Stimulated activated naive CD8-positive, alpha-beta T cell treated with anti-CD3 and anti-CD28 coated beads, Interleukin-15, Interleukin-2, amounts not matched to agents 100 U/mL and 50 U/mL, for 24 hours (primary cell): ENCODE measurements at regions not wholly inside any gene's neighbourhood (a gene's known extent, or its start where the extent isn't known, plus 50 kb on each side); places are given as distances from the start of the nearest gene placed in this dataset.
"Not testable (repeated sequence)": the region's sequence is repeated elsewhere in the genome, so short reads cannot be mapped to it uniquely, and the experiment has no call there.

Experiments used
- ATAC-seq: fragments of 150-1000 bp; cut with Tn5 transposase; one replicate; pipeline ENCODE4 v1.10.0; 2021
- DNase-seq: peaks from one replicate; pipeline ENCODE4 v3.0.0; 2021

DNA sequence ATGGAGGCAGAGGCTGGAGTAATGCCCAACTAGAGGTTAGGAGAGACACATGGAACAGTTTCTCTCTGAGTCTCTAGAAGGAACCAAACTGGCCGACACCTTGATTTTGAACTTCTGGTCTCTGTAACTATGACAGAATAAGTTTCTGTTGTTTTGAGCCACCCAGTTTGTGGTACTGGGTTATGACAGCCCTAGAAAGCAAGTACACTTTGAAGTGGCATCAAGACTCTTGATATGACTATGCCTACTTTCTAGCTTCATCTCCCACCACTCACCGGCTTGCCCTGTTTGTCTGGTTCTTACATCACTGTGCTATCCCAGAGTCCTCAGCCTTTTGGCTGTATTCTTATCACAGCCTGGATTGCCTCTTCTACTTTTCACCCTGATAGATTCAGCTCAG is 230.3 kb upstream of the USP24 start:
- ATAC-seq (peak; percentile 87), DNase-seq (peak; percentile 6)

DNA sequence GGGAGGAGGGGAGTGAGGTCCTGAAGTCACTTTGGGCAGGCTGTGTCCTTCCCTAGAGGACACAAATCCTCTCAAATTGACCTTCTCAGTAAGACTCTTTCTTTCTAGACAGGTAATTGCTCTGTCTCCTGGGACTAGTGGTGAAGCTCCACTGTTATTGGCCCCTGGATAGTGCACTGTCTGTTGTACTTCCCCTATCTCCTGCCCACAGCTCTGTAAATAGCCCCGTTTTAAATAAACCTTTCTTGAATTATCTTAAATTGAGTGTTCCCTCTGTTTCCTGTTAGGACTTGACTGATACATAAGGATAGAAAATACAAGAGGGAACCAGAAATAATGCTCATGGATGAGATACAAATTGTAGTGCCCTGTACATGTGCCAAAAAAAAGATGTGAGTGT is 229.5 kb upstream of the USP24 start:
- ATAC-seq: no peak
- DNase-seq: no peak

DNA sequence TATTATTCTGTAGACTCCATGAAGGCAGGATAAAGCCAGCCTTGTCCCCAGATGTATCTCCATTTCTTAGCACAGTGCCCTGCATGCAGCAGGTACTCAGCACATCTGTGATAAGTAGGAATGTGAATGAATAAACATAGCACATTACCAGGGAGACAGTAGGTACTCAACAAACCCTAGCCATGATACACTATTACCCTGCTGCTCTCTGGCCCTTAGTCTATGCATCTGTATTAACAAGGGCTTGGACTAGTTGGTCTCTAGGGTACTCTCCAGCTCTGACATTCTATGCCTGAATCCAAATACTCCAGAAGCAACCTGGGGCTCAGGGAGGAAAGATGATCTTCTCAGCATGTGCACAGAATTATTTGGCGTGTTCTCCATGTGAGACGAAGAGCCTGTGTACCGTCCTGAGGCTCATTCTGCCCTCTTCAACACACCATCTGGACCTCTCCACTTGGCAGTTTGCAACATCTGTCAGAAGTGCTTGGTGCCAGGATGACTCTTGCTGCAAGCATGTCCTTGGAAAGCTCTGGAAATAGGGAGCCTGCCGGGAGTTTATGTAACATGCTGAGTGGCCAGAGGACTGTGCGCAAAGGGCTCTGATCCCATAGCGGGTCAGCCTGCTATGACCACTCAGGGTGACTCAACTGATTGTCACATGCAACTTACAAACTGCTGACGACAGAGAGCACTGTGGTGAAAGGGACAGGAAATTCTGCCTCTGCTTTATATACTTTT is 228.2 kb upstream of the USP24 start:
- DNase-seq: no peak
- no peak for ATAC-seq

DNA sequence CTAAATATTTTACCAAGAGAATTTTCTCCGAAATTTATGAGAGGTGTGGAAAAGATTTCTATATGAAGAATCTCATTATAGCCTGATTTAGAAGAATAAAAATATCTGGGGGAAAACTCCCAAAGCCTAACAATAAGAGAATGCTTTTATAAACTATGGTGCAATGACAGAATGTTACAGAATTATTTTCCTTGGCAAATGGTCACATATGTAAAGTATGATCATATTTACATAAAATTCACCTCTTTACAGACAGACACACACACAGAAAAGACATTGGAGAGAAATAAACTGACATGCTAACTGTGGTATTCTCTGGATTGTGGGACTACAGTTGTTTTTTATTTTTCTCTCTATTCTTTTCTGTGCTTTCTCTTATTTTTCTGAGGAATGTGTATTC is 226.3 kb upstream of the USP24 start:
- DNase-seq: no peak

DNA sequence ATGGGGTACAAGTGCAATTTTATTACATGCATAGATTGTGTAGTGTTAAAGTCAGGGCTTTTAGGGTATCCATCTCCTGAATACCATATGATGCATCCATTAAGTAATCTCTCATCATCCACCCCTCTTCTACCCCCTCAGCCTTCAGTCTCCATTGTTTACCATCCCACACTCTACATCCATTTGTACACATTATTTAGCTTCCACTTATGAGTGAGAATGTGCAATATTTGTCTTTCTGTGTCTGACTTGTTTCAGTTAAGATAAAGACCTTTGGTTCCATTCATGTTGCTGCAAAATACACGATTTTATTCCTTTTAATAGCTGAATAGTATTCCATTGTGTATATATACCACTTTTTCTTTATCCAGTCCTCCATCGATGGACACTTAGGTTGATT is 222.5 kb upstream of the USP24 start:
- DNase-seq (no peak), ATAC-seq (no peak)

More for the DNA sequence above, 226.3 kb upstream of the USP24 start:
- ATAC-seq: no peak

DNA sequence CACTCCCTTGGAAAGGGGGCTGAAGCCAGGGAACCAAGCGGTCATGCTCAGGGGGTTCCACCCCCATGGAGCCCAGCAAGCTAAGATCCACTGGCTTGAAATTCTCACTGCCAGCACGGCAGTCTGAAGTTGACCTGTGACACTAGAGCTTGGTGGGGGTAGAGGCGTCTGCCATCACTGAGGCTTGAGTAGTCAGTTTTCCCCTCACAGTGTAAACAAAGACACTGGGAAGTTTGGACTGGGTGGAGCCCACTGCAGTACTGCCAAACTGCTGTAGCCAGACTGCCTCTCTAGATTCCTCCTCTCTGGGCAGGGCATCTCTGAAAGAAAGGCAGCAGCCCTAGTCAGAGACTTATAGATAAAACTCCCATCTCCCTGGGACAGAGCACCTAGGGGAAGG is 215.6 kb upstream of the USP24 start:
- not testable (repeated sequence) for DNase-seq, ATAC-seq

DNA sequence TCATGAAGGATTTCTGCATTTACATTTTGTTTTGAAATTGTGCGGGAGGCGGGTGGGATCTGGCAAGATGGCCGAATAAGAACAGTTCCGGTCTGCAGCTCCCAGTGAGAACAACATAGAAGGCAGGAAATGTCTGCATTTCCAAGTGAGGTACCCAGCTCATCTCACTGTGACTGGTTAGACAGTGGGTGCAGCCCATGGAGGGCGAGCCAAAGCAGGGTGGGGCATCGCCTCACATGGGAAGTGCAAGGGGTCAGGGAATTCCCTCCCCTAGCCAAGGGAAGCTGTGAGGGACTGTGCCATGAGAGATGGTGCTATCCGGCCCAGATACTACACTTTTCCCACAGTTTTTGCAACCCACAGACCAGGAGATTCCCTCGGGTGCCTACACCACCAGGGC is 215.0 kb upstream of the USP24 start:
- DNase-seq, ATAC-seq: not testable (repeated sequence)

DNA sequence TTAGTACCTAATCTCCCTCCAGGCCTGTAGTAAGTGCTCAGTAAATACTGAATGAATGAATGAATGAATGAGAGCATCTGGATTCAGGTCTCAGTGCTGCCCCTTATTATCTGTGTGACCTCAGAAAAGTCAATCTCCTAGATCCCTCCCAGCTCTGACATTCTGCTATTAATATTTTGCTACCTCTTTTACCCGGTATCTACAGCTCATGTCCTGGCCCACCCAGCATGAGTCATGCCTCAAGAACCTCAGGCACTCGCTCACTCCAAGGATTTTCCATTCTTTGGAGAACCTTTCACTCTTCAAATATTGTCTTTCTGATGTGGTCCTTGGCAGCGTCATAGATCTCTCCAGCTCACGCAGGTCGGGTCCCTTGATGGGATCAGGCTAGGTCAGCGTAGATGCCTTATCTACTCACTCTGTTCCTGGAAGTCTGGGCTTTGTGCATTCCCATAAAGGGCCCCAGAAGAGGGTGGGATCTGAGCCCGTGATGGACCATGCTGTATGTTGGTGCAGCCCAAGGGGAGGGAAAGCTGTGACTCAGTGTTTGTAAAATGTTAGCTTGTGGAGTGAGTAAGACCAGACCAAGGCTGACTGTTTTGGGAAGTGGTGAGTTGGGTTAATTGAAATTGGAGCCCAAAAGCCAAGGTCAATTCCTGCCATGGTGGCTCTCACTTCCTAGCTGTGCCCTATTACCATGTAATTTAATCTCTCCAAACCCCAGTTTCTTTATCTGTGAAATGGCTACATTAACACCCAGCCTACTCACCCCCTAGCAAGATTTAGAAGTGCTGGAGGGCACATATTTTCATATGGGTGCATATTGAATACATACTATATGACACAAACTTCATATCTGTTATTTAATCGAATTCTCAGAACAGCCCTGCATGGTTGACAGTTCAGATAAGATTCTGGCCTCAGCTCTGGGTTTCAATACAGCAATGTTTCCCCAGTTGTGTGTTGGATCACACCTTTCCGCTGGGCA is 214.1 kb upstream of the USP24 start:
- no peak for ATAC-seq
- no peak for DNase-seq

DNA sequence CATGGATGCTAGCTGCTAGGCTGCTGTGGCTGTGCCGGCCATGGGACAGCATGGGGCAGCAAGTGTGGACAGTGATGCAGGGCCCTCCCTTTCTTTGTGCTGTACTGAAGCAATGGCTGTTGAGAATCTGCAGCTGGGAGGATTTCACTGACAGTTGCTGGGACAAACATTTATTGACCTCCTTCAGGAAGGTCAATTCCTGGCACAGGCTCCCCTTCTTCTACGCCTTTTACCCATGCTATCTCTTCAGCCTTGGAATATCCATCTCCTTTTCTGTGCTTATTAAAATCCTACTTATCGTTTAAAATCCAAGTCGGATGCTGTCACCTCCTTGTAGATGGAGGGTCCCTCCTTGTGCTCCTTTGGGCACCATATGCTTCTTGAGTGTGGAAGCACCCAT is 213.1 kb upstream of the USP24 start:
- no peak for ATAC-seq
- DNase-seq: no peak

DNA sequence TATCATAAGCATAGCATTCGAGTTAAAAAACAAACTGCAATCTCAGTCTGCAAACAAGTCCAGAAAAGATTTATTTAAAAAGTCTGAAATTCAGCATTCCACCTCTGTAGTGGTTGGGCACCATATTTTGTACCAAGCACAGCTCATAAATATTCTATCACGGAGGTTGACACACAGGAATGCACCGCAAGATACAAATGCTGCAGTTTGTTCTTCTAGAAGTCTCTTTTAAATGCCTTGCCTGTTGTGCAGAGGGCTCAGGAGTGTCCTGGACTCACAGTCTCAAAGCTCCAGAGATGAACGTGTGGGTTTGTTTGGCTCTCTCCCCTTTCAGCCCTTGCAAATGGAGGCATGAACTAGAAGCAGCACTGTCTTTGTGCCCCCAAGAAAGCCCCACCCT is 212.4 kb upstream of the USP24 start:
- ATAC-seq (no peak), DNase-seq (no peak)

DNA sequence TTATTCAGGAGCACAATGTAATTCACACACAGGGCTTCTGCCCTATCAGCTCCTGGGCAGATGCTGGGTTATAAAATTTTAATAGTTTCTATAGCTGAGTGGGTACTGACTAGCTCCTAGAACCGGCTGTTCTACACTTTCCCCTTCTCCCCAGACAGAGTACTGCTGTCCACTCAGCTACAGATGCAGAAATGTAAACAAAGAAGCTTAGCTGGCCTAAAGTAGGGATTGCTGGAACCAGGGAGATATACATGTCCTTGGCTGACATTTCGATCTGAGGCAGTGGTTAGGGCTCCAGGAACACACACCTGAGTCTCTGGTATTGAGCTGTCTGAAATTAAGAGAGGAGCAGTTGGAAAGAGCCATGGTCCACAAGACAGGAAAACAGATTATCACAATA is 211.5 kb upstream of the USP24 start:
- ATAC-seq: no peak
- no peak for DNase-seq

DNA sequence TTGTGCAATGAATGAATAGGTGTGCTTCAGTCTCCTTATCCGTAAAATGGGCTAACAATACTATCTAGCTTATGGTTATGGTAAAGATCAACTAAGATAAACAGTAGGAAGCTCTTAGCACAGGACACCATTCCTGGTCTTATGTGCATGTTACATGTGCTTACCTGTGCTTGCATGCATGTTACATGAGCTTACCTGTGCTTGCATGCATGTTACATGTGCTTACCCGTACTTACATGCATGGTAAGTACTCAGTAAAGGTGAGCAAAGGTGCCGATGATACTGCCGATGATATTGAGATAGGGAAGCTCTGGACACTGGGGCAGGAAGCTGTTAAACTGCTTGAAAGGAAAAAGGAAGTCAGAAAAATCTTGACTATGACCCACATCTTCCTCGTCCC is 211.0 kb upstream of the USP24 start:
- no peak for ATAC-seq
- DNase-seq: no peak

DNA sequence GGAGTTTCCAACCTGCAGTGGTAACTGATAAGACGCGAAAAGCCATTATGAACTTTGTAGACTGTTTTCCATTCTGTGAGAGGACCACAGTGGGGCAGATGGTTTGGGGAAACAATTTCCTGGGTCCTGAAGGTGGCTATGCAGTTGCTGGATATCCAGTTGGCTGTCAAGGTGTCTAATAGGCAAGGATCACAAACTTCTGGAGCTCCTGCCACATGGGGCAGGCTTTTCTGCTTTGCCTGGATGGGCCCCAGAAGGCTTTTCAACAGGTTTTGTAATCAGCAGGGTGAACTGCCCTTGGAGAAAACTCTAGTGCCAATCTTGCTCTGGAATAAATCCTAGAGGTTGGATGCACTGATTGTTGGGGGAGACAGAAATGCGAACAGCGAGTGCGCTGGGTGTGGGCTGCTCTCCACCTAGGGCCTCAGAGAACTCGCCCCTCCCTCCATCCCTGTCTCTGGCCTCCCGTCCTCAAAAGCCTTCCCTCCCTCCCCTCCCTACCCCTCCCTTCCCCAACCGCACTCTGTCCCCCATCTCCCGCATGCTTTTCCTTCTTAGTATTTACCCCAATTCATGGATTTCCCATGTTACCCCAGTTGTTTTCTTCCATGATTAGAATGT is 210.3 kb upstream of the USP24 start:
- ATAC-seq (no peak), DNase-seq (no peak)

DNA sequence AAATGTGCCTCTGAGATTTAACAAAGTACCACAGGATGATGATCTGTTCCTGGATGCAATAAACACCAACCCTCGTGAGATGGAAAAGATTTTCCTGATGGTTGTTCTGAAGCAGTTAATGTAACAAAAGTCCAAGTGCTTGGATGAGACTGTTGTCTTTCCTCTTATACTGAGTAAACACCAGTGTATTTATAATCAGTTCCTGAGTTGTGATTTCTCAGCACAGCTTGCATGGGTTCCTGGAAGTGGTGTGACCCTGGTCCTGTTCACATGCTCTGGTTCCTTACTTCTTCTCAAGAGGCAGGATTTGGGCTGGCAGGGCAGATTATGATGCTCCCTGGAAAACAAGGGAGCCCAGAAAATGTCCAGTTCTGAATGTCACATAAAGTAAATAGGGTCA is 208.2 kb upstream of the USP24 start:
- DNase-seq: no peak
- no peak for ATAC-seq

DNA sequence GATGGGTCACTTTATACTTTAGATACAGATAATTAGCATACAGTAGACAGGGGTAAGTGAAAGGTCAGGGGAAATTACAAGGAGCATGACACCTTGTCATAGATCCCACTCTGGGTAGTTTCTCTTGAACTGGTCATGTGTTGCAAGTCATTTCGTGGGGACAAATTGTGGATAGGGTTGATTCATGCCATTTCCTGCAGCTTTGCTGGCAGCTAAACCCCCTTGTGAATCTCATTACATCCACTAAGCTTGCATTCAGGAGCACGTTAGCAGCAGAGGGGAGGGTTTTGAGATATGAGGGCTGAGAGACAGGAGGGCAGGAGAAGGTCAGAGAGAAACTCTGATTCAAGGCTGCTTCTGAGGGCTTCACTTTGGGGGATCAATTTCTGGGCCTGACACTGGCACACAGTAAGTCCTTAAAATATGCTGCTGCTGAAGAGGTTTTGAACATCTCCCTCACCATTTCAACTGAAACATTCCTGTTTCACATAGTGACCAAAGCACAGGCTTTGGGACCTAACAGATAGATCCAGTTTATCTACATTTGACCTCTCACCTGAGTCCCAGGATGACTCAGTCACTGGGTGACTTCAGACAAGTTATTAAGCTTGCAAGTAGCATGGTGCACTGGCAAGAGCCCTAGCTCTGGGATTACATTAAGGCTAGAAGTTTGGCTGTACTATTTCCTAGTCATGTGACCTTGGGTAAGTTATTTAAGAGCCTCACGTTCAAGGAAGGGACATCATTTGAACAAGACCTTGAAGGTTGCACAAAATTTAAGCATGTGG is 206.0 kb upstream of the USP24 start:
- peak; percentile 52 for ATAC-seq
- no peak for DNase-seq

DNA sequence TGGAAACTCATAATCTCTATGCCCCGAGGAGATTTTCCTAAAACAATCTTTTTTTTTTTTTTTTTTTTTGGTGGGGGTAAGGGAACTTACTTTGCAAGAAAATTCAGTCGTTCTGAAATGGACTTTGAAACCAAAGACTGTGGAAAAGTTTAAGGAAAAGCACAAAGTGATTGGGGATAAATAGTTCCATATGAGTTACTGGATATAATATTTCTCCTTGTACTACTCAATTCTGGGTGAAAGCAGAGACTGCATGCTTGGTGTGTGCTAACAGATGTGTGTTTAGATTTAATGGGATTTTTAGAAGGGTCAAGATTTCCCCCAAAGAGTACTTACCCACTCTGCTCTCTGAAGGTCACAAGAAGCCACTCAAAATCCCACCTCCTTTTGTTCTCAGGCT is 204.9 kb upstream of the USP24 start:
- DNase-seq (no peak), ATAC-seq (no peak)

DNA sequence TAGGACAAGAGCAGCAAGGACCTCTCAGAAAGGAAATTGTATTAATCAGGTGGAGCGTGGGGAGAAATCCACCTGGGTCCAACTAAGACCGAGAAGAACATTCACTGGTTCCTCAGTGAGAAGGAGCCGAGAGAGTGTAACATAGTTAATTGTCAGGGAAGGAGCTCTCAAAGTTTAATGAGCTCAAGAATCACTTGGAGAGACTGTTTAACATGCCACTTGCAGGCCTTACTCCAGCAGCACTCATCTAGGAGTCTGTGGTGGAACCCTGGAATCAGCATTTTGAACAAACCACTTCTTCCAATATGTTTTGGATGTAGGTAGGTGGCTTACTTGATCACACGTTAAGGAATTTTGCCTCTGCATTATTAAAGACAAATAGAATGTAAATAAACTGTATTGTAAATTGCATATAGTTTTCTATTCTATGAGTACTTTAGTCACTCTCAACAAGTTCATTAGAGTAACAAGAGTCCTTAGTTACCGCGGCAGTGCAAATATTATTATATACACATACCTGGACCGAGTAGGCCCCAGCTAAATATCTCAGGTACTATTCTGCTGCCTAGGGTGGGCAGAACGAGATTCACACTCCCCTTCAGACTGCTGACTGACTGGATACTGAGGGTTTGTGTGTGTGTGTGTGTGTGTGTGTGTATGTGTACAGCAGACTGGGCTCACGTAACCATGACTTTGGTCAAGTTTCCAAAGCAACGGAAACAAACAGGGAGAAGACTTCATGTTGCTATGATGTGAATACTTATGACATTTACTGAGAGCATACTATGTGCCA is 203.2 kb upstream of the USP24 start:
- DNase-seq (no peak), ATAC-seq (no peak)

DNA sequence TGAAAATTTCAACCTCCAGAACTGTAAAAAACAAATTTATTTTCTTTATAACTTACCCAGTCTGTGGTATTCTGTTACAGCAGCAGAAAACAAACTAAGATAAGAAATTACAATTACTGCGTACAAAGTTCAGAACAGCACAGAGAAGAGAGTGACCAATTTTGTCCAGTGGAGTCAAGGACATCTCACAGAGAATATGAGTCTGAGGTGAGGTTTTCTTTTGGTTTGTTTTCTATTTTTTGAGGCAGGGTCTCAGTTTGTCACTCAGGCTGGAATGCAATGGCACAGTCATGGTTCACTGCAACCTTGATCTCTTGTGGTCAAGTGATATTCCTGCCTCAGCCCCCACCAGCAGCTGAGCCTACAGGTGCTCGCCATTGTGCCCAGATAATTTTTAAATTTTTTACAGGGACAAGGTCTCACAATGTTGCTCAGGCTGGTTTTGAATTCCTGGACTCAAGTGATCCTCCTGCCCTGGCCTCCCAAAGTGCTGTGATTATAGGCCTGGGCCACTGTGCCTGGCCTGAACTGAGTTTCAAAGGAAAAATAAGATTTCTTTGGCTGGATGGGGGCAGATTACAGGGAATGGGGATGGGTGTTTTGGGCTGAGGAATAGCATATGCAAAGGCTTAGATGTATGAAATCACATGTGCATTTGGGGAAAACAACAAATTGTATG is 201.1 kb upstream of the USP24 start:
- ATAC-seq: no peak
- DNase-seq: no peak

DNA sequence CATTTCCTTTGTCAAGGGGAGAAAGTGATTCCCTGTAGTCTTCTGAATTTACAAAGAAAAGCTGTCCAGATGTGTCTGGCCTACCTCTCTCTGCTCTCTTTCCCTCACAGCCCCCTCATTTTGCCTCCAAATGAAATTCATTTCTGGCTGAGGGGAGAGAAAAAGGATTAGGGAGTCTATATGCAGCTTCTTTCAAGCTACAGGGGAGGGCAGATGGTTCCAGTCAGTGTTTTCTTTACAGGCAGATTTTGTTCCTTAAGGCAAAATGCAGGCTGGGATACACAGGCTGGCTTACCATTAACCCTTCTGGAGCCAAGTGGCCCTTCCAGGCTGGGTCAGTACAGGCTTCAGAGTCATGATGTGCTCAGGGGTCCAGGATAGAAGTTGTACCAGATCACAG is 198.1 kb upstream of the USP24 start:
- ATAC-seq (no peak), DNase-seq (no peak)

DNA sequence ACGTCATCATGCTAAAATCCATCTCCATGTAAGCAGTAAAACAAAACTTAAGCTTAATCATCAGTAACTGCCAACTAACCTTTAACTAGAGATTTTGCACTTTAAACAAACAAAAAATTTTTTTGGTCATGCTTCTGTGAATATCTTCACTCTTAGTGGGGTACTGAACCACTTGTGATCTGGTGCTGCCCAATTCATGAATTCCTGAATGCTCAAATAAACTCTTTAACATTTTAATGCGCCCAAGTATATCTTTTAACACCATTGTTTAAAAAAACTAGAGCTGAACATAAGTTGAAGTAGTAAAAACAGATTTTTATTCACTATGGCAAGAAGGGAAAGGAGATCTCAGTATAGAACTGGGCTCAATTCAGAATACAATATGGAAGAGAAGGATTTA is 196.9 kb upstream of the USP24 start:
- ATAC-seq: no peak

More for the DNA sequence above, 196.9 kb upstream of the USP24 start:
- DNase-seq: no peak
